ENCODE measurements at regions not wholly inside any gene's neighbourhood (a gene's known extent, or its start where the extent isn't known, plus 50 kb on each side); places are given as distances from the start of the nearest gene placed in this dataset.

DNA sequence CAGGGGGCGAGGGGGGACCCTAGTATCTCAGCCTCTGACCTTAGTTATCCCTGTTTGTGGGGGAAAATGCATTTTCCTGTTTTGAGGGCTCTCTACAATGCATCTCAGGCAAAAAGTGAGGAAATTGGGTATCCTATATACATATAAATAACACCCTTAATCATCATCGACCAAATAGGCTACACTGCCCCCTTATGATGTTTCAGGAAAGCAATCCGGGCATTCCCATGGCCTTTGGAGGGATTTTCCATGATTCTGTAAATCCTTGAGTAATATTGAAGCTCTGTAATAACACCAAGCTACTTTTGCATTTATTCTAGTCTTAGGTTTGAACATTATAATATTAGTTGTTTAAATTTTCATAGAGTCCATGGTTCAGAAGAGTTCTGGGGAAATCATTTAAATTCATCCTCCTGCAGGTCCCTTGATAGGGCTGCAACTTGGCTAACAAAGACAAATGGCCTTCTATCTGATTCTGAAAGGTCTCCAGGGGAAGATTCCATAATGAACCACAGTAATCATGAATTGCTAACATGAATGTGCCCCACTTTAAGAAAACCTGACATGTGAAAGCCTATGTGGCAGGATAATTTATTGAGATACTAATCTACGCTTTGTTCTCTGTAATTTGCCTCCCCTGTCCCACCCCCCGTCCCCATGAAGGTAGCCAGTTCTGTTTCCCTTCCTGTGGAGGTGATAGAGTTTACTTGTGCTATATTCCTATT lies 91.5 kb upstream of the SCOC start:
- WGBS (ENCODE audit: insufficient coverage): no CpG with 5 or more reads among the region's 5 CpGs

DNA sequence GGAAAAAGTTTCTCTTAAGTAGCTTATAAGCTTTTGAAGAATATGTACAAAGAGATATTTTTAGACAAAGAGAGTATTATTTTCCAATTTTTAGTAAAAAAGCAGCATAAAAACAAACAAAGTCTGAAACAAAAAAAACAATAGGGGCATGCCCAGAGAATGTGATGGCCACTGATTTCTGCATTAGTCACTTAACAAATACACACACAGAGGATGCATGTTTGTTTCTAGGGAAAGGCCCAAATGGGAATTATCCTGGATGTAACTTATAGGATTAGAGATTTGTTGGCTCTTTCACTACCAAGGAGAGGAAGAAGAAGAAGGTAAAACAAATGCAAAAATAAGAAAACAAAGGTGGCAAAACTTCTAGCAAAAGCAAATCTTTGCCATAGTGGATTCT lies 95.9 kb upstream of the SCOC start:
- Histone ChIP-seq H3K27me3 (ENCODE audit: control insufficient read depth, insufficient read depth, low read length) (peaks cover 2% of the 10 kb centered on the region), H3K27ac (ENCODE audit: low read length) (no peak overlapping the region)

More for the DNA sequence above, 91.5 kb upstream of the SCOC start:
- no peak overlapping the region for H3K27ac ChIP-seq (ENCODE audit: low read length)
- peaks cover 2% of the 10 kb centered on the region for H3K27me3 ChIP-seq (ENCODE audit: control insufficient read depth, insufficient read depth, low read length)
- DNase-seq: no peak
- H3K36me3 ChIP-seq (ENCODE audit: control insufficient read depth, insufficient read depth, low read length): no peaks in the 10 kb centered on the region
- no peaks in the 10 kb centered on the region for H3K9me3 ChIP-seq (replicated peaks; ENCODE audit: control insufficient read depth, low read depth, low read length)
- no peaks in the 10 kb centered on the region for H3K4me1 ChIP-seq (ENCODE audit: control insufficient read depth, insufficient read depth, low read length)
- H3K4me3 ChIP-seq (ENCODE audit: low read length): no peak overlapping the region

DNA sequence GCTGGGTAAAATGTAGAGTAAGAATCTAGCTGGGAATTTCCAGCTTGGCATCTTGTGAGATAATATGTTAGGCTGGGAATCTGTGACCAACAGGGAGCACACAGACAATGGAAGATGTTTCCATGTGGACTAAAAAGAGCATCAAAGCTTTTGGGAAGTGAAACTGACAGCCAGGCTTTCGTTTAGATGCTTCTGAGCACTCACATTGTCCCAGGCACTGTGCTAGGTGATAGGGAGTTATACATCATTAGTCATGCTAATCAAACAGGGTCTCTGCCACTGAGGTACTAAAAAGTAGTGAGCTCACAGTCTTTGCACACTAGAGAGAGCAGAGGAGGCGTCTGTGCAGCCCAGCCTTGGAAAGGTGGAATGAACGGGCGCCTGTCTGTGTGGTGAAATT lies 101.9 kb upstream of the SCOC start:
- no peak overlapping the region for H3K27ac ChIP-seq (ENCODE audit: low read length)
- no peaks in the 10 kb centered on the region for H3K9me3 ChIP-seq (replicated peaks; ENCODE audit: control insufficient read depth, low read depth, low read length)
- DNase-seq: no peak
- H3K27me3 ChIP-seq (ENCODE audit: control insufficient read depth, insufficient read depth, low read length): no peaks in the 10 kb centered on the region
- 100% methylated on average over 3 of the region's 4 CpGs for WGBS (ENCODE audit: insufficient coverage)
- H3K36me3 ChIP-seq (ENCODE audit: control insufficient read depth, insufficient read depth, low read length): no peaks in the 10 kb centered on the region
- peaks cover 11% of the 10 kb centered on the region for H3K4me1 ChIP-seq (ENCODE audit: control insufficient read depth, insufficient read depth, low read length)
- no peak overlapping the region for H3K4me3 ChIP-seq (ENCODE audit: low read length)

More for the DNA sequence above, 95.9 kb upstream of the SCOC start:
- Histone ChIP-seq H3K36me3 (ENCODE audit: control insufficient read depth, insufficient read depth, low read length) (no peaks in the 10 kb centered on the region), H3K4me3 (ENCODE audit: low read length) (no peak overlapping the region), H3K4me1 (ENCODE audit: control insufficient read depth, insufficient read depth, low read length) (no peaks in the 10 kb centered on the region), H3K9me3 (replicated peaks; ENCODE audit: control insufficient read depth, low read depth, low read length) (no peaks in the 10 kb centered on the region)
- no peak for DNase-seq

DNA sequence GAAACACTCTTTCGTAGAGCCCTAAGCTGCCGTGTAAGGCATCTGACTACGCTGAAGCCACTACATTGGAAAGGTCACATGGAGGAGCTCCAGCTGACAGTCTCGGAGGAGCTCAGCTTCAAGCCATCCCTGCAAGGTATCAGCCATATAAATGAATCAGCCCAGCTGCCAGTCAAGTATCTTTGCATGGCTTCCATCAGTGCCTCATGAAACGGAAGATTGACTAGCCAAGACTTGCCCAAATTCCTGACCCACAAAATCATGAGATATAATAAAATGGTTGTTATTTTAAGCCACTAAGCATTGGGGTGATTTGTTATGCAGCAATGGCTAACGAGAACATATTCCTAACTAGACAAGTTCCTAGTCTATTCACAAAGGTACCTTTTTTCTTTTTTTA lies 104.1 kb upstream of the SCOC start:
- 65% methylated on average over 4 of the region's 6 CpGs for WGBS (ENCODE audit: insufficient coverage)
- no peaks in the 10 kb centered on the region for H3K9me3 ChIP-seq (replicated peaks; ENCODE audit: control insufficient read depth, low read depth, low read length)
- H3K27ac ChIP-seq (ENCODE audit: low read length): no peak overlapping the region
- DNase-seq: no peak
- no peaks in the 10 kb centered on the region for H3K36me3 ChIP-seq (ENCODE audit: control insufficient read depth, insufficient read depth, low read length)
- H3K4me3 ChIP-seq (ENCODE audit: low read length): no peak overlapping the region
- H3K27me3 ChIP-seq (ENCODE audit: control insufficient read depth, insufficient read depth, low read length): no peaks in the 10 kb centered on the region
- H3K4me1 ChIP-seq (ENCODE audit: control insufficient read depth, insufficient read depth, low read length): peaks cover 11% of the 10 kb centered on the region

DNA sequence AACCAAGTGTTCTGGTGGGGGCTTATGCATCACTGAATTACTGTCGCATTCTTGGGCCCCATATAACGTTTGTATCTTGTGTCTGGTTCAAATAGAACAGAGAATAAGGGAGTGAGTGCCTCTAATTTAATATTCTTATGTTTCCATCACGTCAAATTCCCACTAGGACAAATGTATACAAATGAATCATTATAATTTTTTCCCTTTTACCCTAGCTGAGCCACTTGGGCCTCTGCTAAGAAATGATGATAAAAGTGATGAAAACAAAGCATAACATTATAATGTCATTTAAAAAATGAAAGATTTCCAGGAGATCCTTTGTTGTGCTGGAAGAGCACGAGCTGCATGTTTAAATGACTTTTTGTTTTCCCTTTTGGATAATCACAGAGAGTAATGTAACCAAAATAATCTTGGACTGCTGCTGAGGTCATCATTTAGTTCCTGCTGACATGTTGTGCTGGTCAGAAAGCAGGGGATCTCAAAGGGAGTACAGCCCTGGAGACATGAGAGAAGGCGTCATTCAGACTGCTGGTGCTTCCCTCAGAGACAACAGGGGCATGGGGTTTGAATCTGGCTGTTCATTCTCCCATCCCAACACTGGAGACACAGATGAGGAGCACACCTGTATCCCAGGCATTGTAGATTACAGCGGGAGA lies 105.1 kb upstream of the SCOC start:
- peaks cover 11% of the 10 kb centered on the region for H3K4me1 ChIP-seq (ENCODE audit: control insufficient read depth, insufficient read depth, low read length)
- H3K27me3 ChIP-seq (ENCODE audit: control insufficient read depth, insufficient read depth, low read length): no peaks in the 10 kb centered on the region
- no peaks in the 10 kb centered on the region for H3K36me3 ChIP-seq (ENCODE audit: control insufficient read depth, insufficient read depth, low read length)
- DNase-seq: peak; percentile 41
- 40% methylated on average over 1 of the region's 6 CpGs for WGBS (ENCODE audit: insufficient coverage)
- H3K9me3 ChIP-seq (replicated peaks; ENCODE audit: control insufficient read depth, low read depth, low read length): no peaks in the 10 kb centered on the region
- H3K27ac ChIP-seq (ENCODE audit: low read length): no peak overlapping the region
- no peak overlapping the region for H3K4me3 ChIP-seq (ENCODE audit: low read length)

DNA sequence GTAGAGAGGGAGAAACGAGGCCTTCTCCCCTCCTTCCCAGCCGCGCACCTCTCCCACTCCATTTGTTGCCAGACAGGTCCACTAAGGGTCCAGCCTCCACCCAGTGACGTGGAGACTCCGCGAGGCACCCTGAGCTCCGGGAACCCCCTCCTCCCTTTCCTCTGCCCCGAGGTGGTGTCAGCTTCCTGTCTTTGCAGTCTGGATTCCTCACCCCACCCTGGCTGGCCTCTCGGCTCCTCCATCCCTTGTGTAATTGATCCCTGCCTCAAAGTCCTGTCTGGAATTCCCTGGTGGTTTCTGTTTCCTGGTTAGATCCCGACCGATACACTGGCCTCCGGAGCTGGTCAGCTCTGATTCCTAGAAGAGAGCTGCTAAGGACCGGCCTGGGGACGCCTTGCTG lies 105.9 kb upstream of the SCOC start:
- Histone ChIP-seq H3K27ac (ENCODE audit: low read length) (no peak overlapping the region), H3K36me3 (ENCODE audit: control insufficient read depth, insufficient read depth, low read length) (no peaks in the 10 kb centered on the region), H3K27me3 (ENCODE audit: control insufficient read depth, insufficient read depth, low read length) (no peaks in the 10 kb centered on the region), H3K4me1 (ENCODE audit: control insufficient read depth, insufficient read depth, low read length) (peaks cover 11% of the 10 kb centered on the region), H3K4me3 (ENCODE audit: low read length) (no peak overlapping the region), H3K9me3 (replicated peaks; ENCODE audit: control insufficient read depth, low read depth, low read length) (no peaks in the 10 kb centered on the region)
- DNase-seq: no peak
- WGBS (ENCODE audit: insufficient coverage): 55% methylated on average over 7 of the region's 14 CpGs

DNA sequence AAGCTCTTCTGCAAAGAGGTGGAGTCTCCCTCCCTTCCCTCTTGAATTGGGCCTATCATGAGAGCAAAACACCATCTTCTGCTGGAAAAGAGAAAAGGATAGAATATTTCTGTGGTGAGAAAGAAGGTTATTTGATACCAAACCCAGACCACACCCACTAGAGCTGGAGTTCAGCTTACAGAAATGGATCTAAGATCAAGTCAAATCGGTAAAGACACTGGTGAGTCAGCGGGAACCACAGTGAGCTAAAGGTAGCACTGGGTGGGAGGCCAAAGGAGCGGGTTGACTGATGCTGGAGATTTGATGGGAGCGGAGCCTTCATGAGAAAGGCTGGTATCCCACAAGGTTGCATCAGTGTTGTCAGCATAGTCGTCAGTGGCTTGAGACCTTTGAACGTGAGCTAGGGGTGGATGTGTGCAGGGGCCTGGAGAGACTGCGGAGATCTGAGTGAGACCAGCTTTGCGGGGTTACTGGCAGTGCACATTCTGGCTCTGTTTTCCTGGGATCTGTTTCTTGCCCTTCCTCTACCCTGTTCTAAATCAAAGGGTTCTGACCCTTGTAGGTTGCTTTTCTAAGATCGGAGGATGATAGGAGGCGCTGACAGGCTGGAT lies 106.4 kb upstream of the SCOC start:
- 75% methylated on average over 6 of the region's 10 CpGs for WGBS (ENCODE audit: insufficient coverage)
- H3K4me3 ChIP-seq (ENCODE audit: low read length): no peak overlapping the region

DNA sequence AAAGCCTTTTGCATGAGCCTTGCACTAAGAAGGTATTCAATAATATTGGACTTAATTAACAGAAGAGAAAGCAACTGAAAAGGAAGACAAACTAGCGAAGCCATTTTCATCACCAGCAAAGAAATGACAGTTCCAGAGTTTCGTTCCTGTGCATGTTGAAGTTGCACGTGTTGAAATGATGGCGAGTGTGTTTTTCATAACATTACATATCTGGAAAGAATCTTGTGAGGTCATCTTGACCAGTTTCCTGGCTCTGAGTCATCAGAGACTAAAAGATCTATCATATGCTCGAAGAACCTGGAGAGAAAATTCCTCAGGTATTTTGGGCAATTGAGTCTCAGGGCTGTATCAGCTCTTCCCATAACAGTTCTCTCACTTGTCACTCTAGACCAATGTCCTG lies 106.2 kb upstream of the MAML3 start:
- no peak overlapping the region for H3K4me3 ChIP-seq (ENCODE audit: low read length)
- WGBS (ENCODE audit: insufficient coverage): 20% methylated on average over 1 of the region's 5 CpGs

More for the DNA sequence above, 106.4 kb upstream of the SCOC start:
- H3K9me3 ChIP-seq (replicated peaks; ENCODE audit: control insufficient read depth, low read depth, low read length): no peaks in the 10 kb centered on the region
- no peak for DNase-seq
- H3K27me3 ChIP-seq (ENCODE audit: control insufficient read depth, insufficient read depth, low read length): no peaks in the 10 kb centered on the region
- peaks cover 11% of the 10 kb centered on the region for H3K4me1 ChIP-seq (ENCODE audit: control insufficient read depth, insufficient read depth, low read length)
- H3K36me3 ChIP-seq (ENCODE audit: control insufficient read depth, insufficient read depth, low read length): no peaks in the 10 kb centered on the region
- no peak overlapping the region for H3K27ac ChIP-seq (ENCODE audit: low read length)

DNA sequence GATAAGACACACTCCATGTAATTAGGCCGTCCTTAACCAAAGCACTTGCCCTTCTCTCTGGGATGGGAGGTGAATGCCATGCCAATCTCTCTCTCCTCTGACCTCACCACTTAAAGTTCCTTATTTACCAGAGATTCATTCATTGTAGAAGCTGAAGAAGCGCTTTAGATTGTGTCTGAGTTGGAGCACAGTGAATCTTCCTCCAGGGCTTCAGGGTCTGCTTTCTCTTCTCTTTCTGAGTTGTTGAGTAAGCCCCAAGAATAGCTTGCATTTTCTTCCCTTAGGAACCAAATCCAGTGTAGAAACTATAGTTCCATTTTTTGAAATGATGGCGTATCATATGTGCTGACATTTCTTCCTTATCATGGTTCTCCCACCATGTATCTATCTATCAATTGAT lies 104.5 kb upstream of the MAML3 start:
- H3K4me3 ChIP-seq (ENCODE audit: low read length): no peak overlapping the region
- no peak overlapping the region for H3K27ac ChIP-seq (ENCODE audit: low read length)
- no peaks in the 10 kb centered on the region for H3K27me3 ChIP-seq (ENCODE audit: control insufficient read depth, insufficient read depth, low read length)
- H3K9me3 ChIP-seq (replicated peaks; ENCODE audit: control insufficient read depth, low read depth, low read length): no peaks in the 10 kb centered on the region
- no peak for DNase-seq
- H3K36me3 ChIP-seq (ENCODE audit: control insufficient read depth, insufficient read depth, low read length): no peaks in the 10 kb centered on the region
- no CpG with 5 or more reads among the region's 3 CpGs for WGBS (ENCODE audit: insufficient coverage)
- no peaks in the 10 kb centered on the region for H3K4me1 ChIP-seq (ENCODE audit: control insufficient read depth, insufficient read depth, low read length)

More for the DNA sequence above, 106.2 kb upstream of the MAML3 start:
- H3K36me3 ChIP-seq (ENCODE audit: control insufficient read depth, insufficient read depth, low read length): no peaks in the 10 kb centered on the region
- no peaks in the 10 kb centered on the region for H3K4me1 ChIP-seq (ENCODE audit: control insufficient read depth, insufficient read depth, low read length)
- no peaks in the 10 kb centered on the region for H3K27me3 ChIP-seq (ENCODE audit: control insufficient read depth, insufficient read depth, low read length)
- no peak overlapping the region for H3K27ac ChIP-seq (ENCODE audit: low read length)
- H3K9me3 ChIP-seq (replicated peaks; ENCODE audit: control insufficient read depth, low read depth, low read length): no peaks in the 10 kb centered on the region
- DNase-seq: peak; percentile 52

DNA sequence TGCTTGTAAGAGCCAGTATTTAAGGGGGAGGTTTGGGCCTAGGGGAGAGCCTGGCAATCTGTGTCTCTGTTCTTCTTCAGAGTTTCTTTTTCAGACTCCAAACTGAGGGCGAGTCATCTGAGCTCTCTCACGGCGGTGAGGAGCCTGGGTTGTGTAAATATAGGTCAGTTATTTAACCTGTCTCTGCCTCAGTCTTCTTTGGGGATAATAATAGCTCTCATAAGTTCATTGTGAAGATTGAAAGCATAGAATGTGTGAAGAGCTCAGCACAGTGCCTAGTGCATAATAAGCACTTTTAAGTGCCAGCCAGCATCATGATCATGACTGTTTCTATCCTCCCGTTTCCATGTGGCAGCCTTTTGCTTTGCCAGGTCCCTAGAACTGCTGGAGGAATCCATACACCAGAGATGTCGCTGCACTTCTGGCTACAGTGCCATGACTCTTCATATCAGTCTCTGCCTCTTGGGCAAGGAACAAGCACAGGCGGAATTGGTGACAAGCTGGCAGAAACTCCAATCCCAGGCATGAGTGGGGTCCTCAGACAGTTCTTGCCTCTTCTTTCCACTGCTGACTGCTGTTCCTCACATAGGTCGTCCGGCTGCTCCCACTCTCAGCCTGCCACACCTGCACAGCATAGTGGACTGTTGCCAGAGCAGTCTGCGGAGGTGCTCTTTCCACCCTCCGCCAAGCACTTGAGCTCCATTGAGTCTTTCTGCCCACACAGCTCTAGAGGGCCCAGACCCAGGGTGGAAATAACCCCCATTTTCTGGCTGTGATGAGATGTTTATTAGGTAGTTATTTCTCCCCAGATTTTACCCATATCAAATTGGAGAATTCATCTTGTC lies 103.7 kb upstream of the MAML3 start:
- Histone ChIP-seq H3K4me1 (ENCODE audit: control insufficient read depth, insufficient read depth, low read length) (no peaks in the 10 kb centered on the region), H3K27me3 (ENCODE audit: control insufficient read depth, insufficient read depth, low read length) (no peaks in the 10 kb centered on the region), H3K4me3 (ENCODE audit: low read length) (no peak overlapping the region), H3K27ac (ENCODE audit: low read length) (no peak overlapping the region), H3K9me3 (replicated peaks; ENCODE audit: control insufficient read depth, low read depth, low read length) (no peaks in the 10 kb centered on the region), H3K36me3 (ENCODE audit: control insufficient read depth, insufficient read depth, low read length) (no peaks in the 10 kb centered on the region)
- no peak for DNase-seq
- 87% methylated on average over 5 of the region's 10 CpGs for WGBS (ENCODE audit: insufficient coverage)

All from muscle of leg (tissue), 3 donors.